ENCODE measurements at regions not wholly inside any gene's neighbourhood (a gene's known extent, or its start where the extent isn't known, plus 50 kb on each side); places are given as distances from the start of the nearest gene placed in this dataset.

GRCh38 chr5:34475249-34475966 is 180.7 kb upstream of the RAI14 start:
- peaks cover 12 to 36% of the 10 kb centered on the region in 2 donors for H3K27me3 Mint-ChIP-seq
- DNase-seq (no peak), ATAC-seq (replicated peaks) (no peak)
- no peaks in the 10 kb centered on the region for H3K9me3 Mint-ChIP-seq
- no peaks in the 10 kb centered on the region for H3K36me3 Mint-ChIP-seq (ENCODE audit: insufficient read depth)
- no peaks in the 10 kb centered on the region for H3K4me1 Mint-ChIP-seq (ENCODE audit: low read depth in 2 of 2)
- H3K27ac Mint-ChIP-seq, result no peak overlapping the region
- H3K4me3 Mint-ChIP-seq, result no peak overlapping the region

- no peak for ATAC-seq (replicated peaks)
- Mint-ChIP-seq H3K36me3 (ENCODE audit: insufficient read depth) (no peaks in the 10 kb centered on the region), H3K4me1 (ENCODE audit: low read depth in 2 of 2) (no peaks in the 10 kb centered on the region), H3K27me3 (peaks cover 22 to 52% of the 10 kb centered on the region in 2 donors), H3K9me3 (no peaks in the 10 kb centered on the region), H3K27ac (no peak overlapping the region), H3K4me3 (no peak overlapping the region)
- no peak for DNase-seq
These were observed 179.1 kb upstream of the RAI14 start for GRCh38 chr5:34476941-34477565.

- Mint-ChIP-seq H3K9me3 (no peaks in the 10 kb centered on the region), H3K27me3 (peaks cover 28 to 64% of the 10 kb centered on the region in 2 donors), H3K4me1 (ENCODE audit: low read depth in 2 of 2) (no peaks in the 10 kb centered on the region), H3K36me3 (ENCODE audit: insufficient read depth) (no peaks in the 10 kb centered on the region), H3K27ac (no peak overlapping the region), H3K4me3 (no peak overlapping the region)
- ATAC-seq (replicated peaks) (no peak), DNase-seq (no peak)
These were observed 175.2 kb upstream of the RAI14 start for GRCh38 chr5:34480810-34481528.

GRCh38 chr5:34483442-34484033 is 172.6 kb upstream of the RAI14 start:
- Mint-ChIP-seq H3K36me3 (ENCODE audit: insufficient read depth) (no peaks in the 10 kb centered on the region), H3K27ac (no peak overlapping the region), H3K27me3 (peaks cover 47 to 70% of the 10 kb centered on the region in 2 donors), H3K4me3 (no peak overlapping the region), H3K4me1 (ENCODE audit: low read depth in 2 of 2) (peaks cover 0 to 4% of the 10 kb centered on the region in 2 donors), H3K9me3 (no peaks in the 10 kb centered on the region)
- ATAC-seq (replicated peaks) (no peak), DNase-seq (no peak)

- DNase-seq (no peak), ATAC-seq (replicated peaks) (no peak)
- Mint-ChIP-seq H3K36me3 (ENCODE audit: insufficient read depth) (peaks cover 1% of the 10 kb centered on the region), H3K4me1 (ENCODE audit: low read depth in 2 of 2) (peaks cover 0 to 4% of the 10 kb centered on the region in 2 donors), H3K9me3 (no peaks in the 10 kb centered on the region), H3K27ac (no peak overlapping the region), H3K4me3 (no peak overlapping the region), H3K27me3 (peaks cover 39 to 68% of the 10 kb centered on the region in 2 donors)
These were observed 171.8 kb upstream of the RAI14 start for GRCh38 chr5:34484216-34484920.

- no peak for ATAC-seq (replicated peaks)
- peaks cover 2% of the 10 kb centered on the region for H3K36me3 Mint-ChIP-seq (ENCODE audit: insufficient read depth)
- no peak overlapping the region for H3K27ac Mint-ChIP-seq
- peaks cover 32 to 61% of the 10 kb centered on the region in 2 donors for H3K27me3 Mint-ChIP-seq
- no peak for DNase-seq
- no peak overlapping the region for H3K4me3 Mint-ChIP-seq
- H3K4me1 Mint-ChIP-seq (ENCODE audit: low read depth in 2 of 2), result peaks cover 0 to 4% of the 10 kb centered on the region in 2 donors
- H3K9me3 Mint-ChIP-seq, result no peaks in the 10 kb centered on the region
These were observed 170.4 kb upstream of the RAI14 start for GRCh38 chr5:34485768-34486030.

GRCh38 chr5:34486160-34486848 is 169.8 kb upstream of the RAI14 start:
- H3K4me1 Mint-ChIP-seq (ENCODE audit: low read depth in 2 of 2), result peaks cover 1 to 9% of the 10 kb centered on the region in 2 donors
- H3K27ac Mint-ChIP-seq, result no peak overlapping the region
- DNase-seq, result peak; percentile 45 to 60 (median 46)
- ATAC-seq (replicated peaks), result peak; percentile 39
- peaks cover 26 to 60% of the 10 kb centered on the region in 2 donors for H3K27me3 Mint-ChIP-seq
- H3K36me3 Mint-ChIP-seq (ENCODE audit: insufficient read depth), result peaks cover 2% of the 10 kb centered on the region
- no peaks in the 10 kb centered on the region for H3K9me3 Mint-ChIP-seq
- H3K4me3 Mint-ChIP-seq, result no peak overlapping the region

GRCh38 chr5:34486849-34487158 is 169.3 kb upstream of the RAI14 start:
- DNase-seq (no peak), ATAC-seq (replicated peaks) (no peak)
- Mint-ChIP-seq H3K4me1 (ENCODE audit: low read depth in 2 of 2) (peaks cover 1 to 9% of the 10 kb centered on the region in 2 donors), H3K36me3 (ENCODE audit: insufficient read depth) (peaks cover 2% of the 10 kb centered on the region), H3K4me3 (no peak overlapping the region), H3K27me3 (peaks cover 24 to 59% of the 10 kb centered on the region in 2 donors), H3K27ac (no peak overlapping the region), H3K9me3 (no peaks in the 10 kb centered on the region)

- DNase-seq (no peak), ATAC-seq (replicated peaks) (no peak)
- H3K27me3 Mint-ChIP-seq, result peaks cover 24 to 53% of the 10 kb centered on the region in 2 donors
- H3K9me3 Mint-ChIP-seq, result no peaks in the 10 kb centered on the region
- no peak overlapping the region for H3K27ac Mint-ChIP-seq
- H3K36me3 Mint-ChIP-seq (ENCODE audit: insufficient read depth), result peaks cover 2% of the 10 kb centered on the region
- H3K4me3 Mint-ChIP-seq, result no peak overlapping the region
- H3K4me1 Mint-ChIP-seq (ENCODE audit: low read depth in 2 of 2), result peaks cover 1 to 9% of the 10 kb centered on the region in 2 donors
These were observed 168.8 kb upstream of the RAI14 start for GRCh38 chr5:34487159-34487879.

- H3K27me3 Mint-ChIP-seq, result peaks cover 24 to 47% of the 10 kb centered on the region in 2 donors
- no peak overlapping the region for H3K27ac Mint-ChIP-seq
- peaks cover 1 to 9% of the 10 kb centered on the region in 2 donors for H3K4me1 Mint-ChIP-seq (ENCODE audit: low read depth in 2 of 2)
- H3K9me3 Mint-ChIP-seq, result no peaks in the 10 kb centered on the region
- no peak for DNase-seq
- H3K4me3 Mint-ChIP-seq, result no peak overlapping the region
- H3K36me3 Mint-ChIP-seq (ENCODE audit: insufficient read depth), result peaks cover 2% of the 10 kb centered on the region
- ATAC-seq (replicated peaks), result no peak
These were observed 168.2 kb upstream of the RAI14 start for GRCh38 chr5:34487956-34488355.

- no peak for ATAC-seq (replicated peaks)
- H3K4me1 Mint-ChIP-seq (ENCODE audit: low read depth in 2 of 2), result peaks cover 2 to 9% of the 10 kb centered on the region in 2 donors
- H3K36me3 Mint-ChIP-seq (ENCODE audit: insufficient read depth), result peaks cover 2% of the 10 kb centered on the region
- no peak for DNase-seq
- no peaks in the 10 kb centered on the region for H3K9me3 Mint-ChIP-seq
- peaks cover 24 to 46% of the 10 kb centered on the region in 2 donors for H3K27me3 Mint-ChIP-seq
- no peak overlapping the region for H3K27ac Mint-ChIP-seq
- H3K4me3 Mint-ChIP-seq, result no peak overlapping the region
These were observed 167.1 kb upstream of the RAI14 start for GRCh38 chr5:34488984-34489383.

GRCh38 chr5:34490506-34491250 is 165.4 kb upstream of the RAI14 start:
- Mint-ChIP-seq H3K9me3 (no peaks in the 10 kb centered on the region), H3K27me3 (peaks cover 19 to 47% of the 10 kb centered on the region in 2 donors), H3K36me3 (ENCODE audit: insufficient read depth) (peaks cover 2% of the 10 kb centered on the region), H3K4me1 (ENCODE audit: low read depth in 2 of 2) (peaks cover 4 to 16% of the 10 kb centered on the region in 2 donors), H3K27ac (no peak overlapping the region), H3K4me3 (no peak overlapping the region)
- DNase-seq (no peak), ATAC-seq (replicated peaks) (no peak)

Data from effector memory CD8-positive, alpha-beta T cell (primary cell).